Urothelium cell line (cell line): ENCODE measurements at regions not wholly inside any gene's neighbourhood (a gene's known extent, or its start where the extent isn't known, plus 50 kb on each side); places are given as distances from the start of the nearest gene placed in this dataset.
A peak's percentile ranks its signal among the peaks of the same experiment; 100 is the strongest.
"Not testable (repeated sequence)": the region's sequence is repeated elsewhere in the genome, so short reads cannot be mapped to it uniquely, and the experiment has no call there.

Experiments
- DNase-seq: peaks from one replicate; pipeline ENCODE4 v3.0.0; 2011; ENCODE audit warnings: low spot score, mixed read lengths
- FAIRE-seq: peaks from 2 replicates; lab custom pipeline; 2011; peaks lifted over from hg19 to GRCh38; lab: Jason Lieb, UNC

DNA sequence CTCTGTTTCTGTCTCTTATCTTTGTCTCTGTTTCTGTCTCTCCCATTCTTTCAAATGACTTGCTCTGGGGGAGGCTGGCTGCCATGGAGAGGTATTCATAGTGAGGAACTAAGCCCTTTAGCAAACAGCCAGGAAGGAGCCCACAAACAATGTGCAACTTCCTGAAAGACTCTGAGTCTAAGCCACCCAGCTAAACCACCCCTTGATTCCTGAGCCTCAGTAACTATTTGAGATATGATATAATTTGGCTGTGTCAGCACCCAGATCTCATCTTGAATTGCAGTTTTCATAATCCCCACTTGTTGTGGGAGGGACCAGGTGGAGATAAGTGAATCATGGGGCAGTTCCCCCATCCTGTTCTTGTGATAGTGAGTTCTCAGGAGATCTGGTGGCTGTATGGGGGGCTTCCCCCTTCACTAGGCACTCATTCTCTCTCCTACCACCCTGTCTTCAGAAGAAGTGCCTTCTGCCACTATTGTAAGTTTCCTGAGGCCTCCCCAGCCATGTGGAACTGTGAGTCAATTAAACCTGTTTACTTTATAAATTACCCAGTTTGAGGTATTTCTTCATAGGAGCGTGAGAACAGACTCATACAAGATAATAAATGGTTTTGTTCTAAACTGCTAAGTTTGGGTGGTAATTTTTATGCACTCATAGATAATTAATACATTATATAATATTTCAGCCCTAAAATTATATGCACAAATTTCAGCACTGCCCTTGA lies 121.2 kb upstream of the FOXP2 start:
- DNase-seq = no peak
- FAIRE-seq = no peak

DNA sequence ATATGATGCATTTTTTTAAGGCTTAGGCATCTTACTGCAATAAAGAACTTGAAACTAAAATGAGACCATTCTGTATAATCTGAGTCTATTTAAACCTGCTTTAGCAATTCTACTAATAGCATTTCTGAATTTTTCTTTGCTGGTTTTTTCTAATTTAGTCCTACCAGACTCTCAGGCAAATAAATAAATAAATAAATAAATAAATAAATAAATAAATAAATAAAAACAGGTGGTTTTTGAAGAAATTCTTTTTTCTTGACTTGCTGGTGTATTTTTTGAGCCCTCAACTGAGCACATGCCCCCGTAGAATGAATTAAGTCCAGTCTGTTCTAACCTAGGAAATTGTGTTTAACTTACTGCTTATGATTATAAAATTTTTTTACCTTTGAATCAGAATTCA lies 134.7 kb upstream of the FOXP2 start:
- DNase-seq = no peak
- FAIRE-seq = no peak

GRCh38 chr7:114273218-114273617 lies 141.4 kb upstream of the FOXP2 start:
- FAIRE-seq (no peak), DNase-seq (no peak)

DNA sequence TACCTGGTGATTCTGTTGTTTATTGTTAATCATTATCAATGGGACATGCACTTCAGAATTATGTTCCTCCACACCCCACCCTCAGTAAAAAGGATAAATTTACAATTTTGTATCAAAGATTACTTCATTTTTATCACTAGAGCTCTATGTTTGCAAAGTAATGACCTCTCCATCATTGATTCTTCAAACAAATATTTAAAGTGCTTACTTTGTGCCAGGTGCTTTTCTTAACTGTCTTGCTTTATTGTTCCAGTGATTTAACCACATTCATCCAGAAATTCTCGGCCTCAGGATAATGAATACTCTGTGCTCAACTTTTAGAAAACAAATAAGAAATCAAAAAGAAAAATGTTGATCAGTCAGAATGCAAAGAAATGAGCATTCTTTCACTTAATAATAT lies 144.9 kb upstream of the FOXP2 start:
- DNase-seq = no peak
- FAIRE-seq = no peak

GRCh38 chr7:114267550-114267949 lies 147.1 kb upstream of the FOXP2 start:
- FAIRE-seq, DNase-seq: not testable (repeated sequence)

GRCh38 chr7:114264023-114264422 lies 150.6 kb upstream of the FOXP2 start:
- FAIRE-seq (no peak), DNase-seq (no peak)

GRCh38 chr7:114263219-114263618 lies 151.4 kb upstream of the FOXP2 start:
- DNase-seq (no peak), FAIRE-seq (no peak)

- DNase-seq (no peak), FAIRE-seq (no peak)
Measured at GRCh38 chr7:114255404-114255841, 159.2 kb upstream of the FOXP2 start.

- no peak for DNase-seq
Measured at GRCh38 chr7:114243646-114244045, 171.0 kb upstream of the FOXP2 start.

DNA sequence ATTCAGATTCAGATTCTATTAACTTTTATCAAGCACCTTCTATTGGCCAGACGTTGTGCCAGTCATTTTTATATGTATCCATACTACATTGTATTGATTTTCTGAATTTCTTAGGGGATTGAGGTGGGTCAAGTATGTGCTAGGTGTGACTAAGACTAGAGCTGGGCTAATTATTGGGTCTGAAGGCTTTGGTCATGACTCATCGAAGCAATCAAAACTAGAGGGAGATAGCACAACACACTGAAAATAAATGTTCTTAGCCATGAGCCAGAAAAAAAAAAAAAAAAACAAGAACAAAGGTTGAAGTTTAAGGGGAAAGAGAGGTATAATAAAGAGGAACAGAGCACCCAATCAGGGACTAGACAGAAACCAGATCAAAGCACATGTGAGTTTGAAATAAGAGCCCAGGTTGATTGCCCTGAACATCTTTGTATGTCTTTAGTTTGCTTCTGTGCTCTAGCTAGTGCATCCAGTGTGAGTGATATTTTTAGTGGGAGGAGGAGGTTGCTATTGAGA lies 171.6 kb upstream of the FOXP2 start:
- peak; percentile 4 for DNase-seq

More at GRCh38 chr7:114243646-114244045, 171.0 kb upstream of the FOXP2 start:
- FAIRE-seq = no peak

GRCh38 chr7:114229246-114229645 lies 185.4 kb upstream of the FOXP2 start:
- FAIRE-seq = no peak

More for the DNA sequence above, 171.6 kb upstream of the FOXP2 start:
- no peak for FAIRE-seq

DNA sequence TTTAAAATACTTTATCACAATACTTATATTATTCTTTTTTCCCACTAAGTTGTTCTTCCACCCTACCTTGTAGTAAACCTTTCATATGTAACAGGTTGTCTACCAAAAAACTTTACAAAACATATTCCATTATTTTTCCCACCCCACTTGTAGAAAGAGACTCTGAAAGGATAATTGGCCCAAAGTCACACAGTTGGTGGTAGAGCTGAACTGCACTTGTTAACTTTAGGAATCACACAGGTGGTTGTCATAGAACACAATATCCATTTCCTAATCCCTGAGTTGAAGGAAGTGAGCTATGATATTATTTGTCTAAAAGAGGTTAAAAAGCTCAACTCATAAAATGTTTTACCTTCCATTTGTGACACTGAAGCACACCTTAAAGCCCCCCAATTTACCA lies 188.8 kb upstream of the FOXP2 start:
- FAIRE-seq (no peak), DNase-seq (no peak)

More at GRCh38 chr7:114229246-114229645, 185.4 kb upstream of the FOXP2 start:
- no peak for DNase-seq

GRCh38 chr7:114218283-114218682 lies 196.3 kb upstream of the FOXP2 start:
- DNase-seq (no peak), FAIRE-seq (no peak)

GRCh38 chr7:114217026-114217806 lies 197.4 kb upstream of the FOXP2 start:
- FAIRE-seq (no peak), DNase-seq (no peak)

GRCh38 chr7:114214466-114214865 lies 200.1 kb upstream of the FOXP2 start:
- DNase-seq (no peak), FAIRE-seq (no peak)

GRCh38 chr7:114212721-114213429 lies 201.7 kb upstream of the FOXP2 start:
- DNase-seq (no peak), FAIRE-seq (no peak)

DNA sequence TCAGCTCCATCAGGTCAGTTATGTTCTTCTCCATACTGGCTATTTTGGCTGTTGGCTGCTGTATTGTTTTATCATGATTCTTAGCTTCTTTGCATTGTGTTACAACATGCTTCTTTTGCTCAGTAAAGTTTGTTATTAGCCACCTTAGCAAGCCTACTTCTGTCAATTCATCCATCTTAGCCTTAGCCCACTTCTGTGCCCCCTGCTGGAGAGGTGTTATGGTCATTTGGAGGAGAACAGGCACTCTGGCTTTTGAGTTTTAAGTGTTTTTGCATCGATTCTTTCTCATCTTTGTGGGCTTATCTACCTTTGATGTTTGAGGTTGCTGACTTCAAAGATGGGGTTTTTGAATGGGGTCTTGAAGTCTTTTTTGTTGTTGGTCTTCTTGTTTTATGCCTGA lies 204.6 kb upstream of the FOXP2 start:
- no peak for DNase-seq
- FAIRE-seq = no peak

GRCh38 chr7:114206688-114207087 lies 207.9 kb upstream of the FOXP2 start:
- FAIRE-seq = no peak
- no peak for DNase-seq

DNA sequence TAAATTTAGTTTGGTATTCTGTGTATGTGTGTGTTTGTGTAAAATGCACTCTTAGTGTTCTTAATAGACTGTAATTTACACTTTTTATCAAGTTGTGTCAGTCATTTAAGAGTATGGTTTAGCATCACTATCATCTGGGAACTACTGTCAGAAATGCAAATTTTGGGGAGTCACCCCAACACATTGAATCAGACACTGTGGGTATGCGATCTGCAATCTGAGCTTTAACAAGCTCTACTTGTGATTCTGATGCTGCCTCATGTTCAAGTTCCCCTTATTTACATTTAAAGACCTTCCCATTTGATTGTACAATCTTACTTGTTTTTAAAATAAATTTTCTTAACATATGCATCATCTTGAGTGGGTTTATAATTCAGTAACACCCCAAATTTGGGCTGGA lies 218.1 kb upstream of the FOXP2 start:
- no peak for FAIRE-seq

GRCh38 chr7:114190387-114190786 lies 224.2 kb upstream of the FOXP2 start:
- no peak for FAIRE-seq

More for the DNA sequence above, 218.1 kb upstream of the FOXP2 start:
- no peak for DNase-seq

More at GRCh38 chr7:114190387-114190786, 224.2 kb upstream of the FOXP2 start:
- no peak for DNase-seq
